Suprapubic skin (tissue), 4 donors: ENCODE measurements at regions not wholly inside any gene's neighbourhood (a gene's known extent, or its start where the extent isn't known, plus 50 kb on each side); places are given as distances from the start of the nearest gene placed in this dataset.
"Not testable (repeated sequence)": the region's sequence is repeated elsewhere in the genome, so short reads cannot be mapped to it uniquely, and the experiment has no call there.

ENCODE experiments used
- DNase-seq, 2 donors: peaks; one replicate each; pipeline ENCODE4 v3.0.0-alpha.2; 2019; ENCODE audit warnings: low spot score in 2 of 2
- H3K27ac ChIP-seq: fragments of 200-600 bp; sonication (generic); one replicate; pipeline ENCODE4 v1.5.1; 2019
- H3K27me3 ChIP-seq: fragments of 200-600 bp; sonication (generic); one replicate; pipeline ENCODE4 v1.5.1; 2019
- H3K36me3 ChIP-seq: fragments of 200-600 bp; sonication (generic); one replicate; pipeline ENCODE4 v1.5.1; 2019
- H3K4me1 ChIP-seq: fragments of 200-600 bp; sonication (generic); one replicate; pipeline ENCODE4 v1.5.1; 2019
- H3K4me3 ChIP-seq: fragments of 200-600 bp; sonication (generic); one replicate; pipeline ENCODE4 v1.5.1; 2019; ENCODE audit warnings: mild to moderate bottlenecking
- H3K9me3 ChIP-seq: fragments of 200-600 bp; sonication (generic); one replicate; pipeline ENCODE4 v1.5.1; 2019
- EP300 ChIP-seq: sonication (generic); formaldehyde crosslinking; IDR thresholded peaks from one replicate; pipeline ENCODE4 v1.6.1; 2017; ENCODE audit warnings: antibody characterized with exemption
- POLR2A ChIP-seq, 2 donors: fragments of 450-650 bp; IDR thresholded peaks; one replicate each; pipeline ENCODE4 v1.6.1; 2017; ENCODE audit warnings: antibody characterized with exemption in 2 of 2, mild to moderate bottlenecking in 2 of 2, moderate library complexity in 2 of 2
- POLR2AphosphoS5 ChIP-seq, 3 donors: sonication (generic); formaldehyde crosslinking; IDR thresholded peaks; one replicate each; pipeline ENCODE4 v1.6.1; 2017; ENCODE audit warnings: antibody characterized with exemption in 3 of 3
- WGBS: methylation state at CpG from one replicate; pipeline ENCODE4 v1.1.5; 2018; 5-methylcytosine and 5-hydroxymethylcytosine counted together
- TF ChIP-seq, protein P1 (sequence below), 2 donors: fragments of 200-600 bp in 1 of 2; fragments of 450-650 bp in 1 of 2; sonication (generic) in 1 of 2; IDR thresholded peaks; one replicate each; pipeline ENCODE4 v1.5.1; 2016 to 2019; ENCODE audit warnings: antibody characterized with exemption in 2 of 2, mild to moderate bottlenecking in 1 of 2, moderate library complexity in 1 of 2

DNA sequence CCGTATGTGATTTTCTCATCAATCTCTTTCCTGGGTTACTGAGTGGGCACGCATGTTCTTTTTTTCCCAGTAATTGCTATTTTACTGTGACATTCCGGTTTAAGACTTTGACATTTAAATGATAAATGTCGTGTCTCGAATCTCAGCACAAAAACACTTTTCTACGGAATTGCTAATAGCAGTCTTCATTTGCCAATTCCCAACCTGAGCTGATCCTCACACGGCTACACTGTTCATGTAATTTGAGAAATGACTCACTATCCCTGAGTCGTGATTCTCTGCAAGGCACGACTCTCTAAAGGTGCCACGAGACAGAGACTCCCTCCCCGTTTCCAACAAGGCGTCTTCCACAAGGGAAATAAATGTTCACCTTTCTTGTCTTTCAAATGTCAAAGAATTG, 88.7 kb upstream of the USP29 start:
- WGBS = 56% methylated on average over 12 of the region's 12 CpGs
- Histone ChIP-seq H3K4me3 (no peak overlapping the region), H3K9me3 (peaks cover 32% of the 10 kb centered on the region), H3K36me3 (no peaks in the 10 kb centered on the region), H3K27me3 (no peaks in the 10 kb centered on the region), H3K27ac (no peak overlapping the region), H3K4me1 (no peaks in the 10 kb centered on the region)
- no peak for DNase-seq
- TF ChIP-seq EP300 (no peak), POLR2AphosphoS5 (IDR thresholded peaks at IDR 0.05) (no peak), POLR2A (IDR thresholded peaks at IDR 0.05) (no peak)
- TF ChIP-seq, protein P1, sequence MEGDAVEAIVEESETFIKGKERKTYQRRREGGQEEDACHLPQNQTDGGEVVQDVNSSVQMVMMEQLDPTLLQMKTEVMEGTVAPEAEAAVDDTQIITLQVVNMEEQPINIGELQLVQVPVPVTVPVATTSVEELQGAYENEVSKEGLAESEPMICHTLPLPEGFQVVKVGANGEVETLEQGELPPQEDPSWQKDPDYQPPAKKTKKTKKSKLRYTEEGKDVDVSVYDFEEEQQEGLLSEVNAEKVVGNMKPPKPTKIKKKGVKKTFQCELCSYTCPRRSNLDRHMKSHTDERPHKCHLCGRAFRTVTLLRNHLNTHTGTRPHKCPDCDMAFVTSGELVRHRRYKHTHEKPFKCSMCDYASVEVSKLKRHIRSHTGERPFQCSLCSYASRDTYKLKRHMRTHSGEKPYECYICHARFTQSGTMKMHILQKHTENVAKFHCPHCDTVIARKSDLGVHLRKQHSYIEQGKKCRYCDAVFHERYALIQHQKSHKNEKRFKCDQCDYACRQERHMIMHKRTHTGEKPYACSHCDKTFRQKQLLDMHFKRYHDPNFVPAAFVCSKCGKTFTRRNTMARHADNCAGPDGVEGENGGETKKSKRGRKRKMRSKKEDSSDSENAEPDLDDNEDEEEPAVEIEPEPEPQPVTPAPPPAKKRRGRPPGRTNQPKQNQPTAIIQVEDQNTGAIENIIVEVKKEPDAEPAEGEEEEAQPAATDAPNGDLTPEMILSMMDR (IDR thresholded peaks at IDR 0.05) = no peak

GRCh38 chr19:57033576-57033975, 86.2 kb upstream of the USP29 start:
- peaks cover 25% of the 10 kb centered on the region for H3K9me3 ChIP-seq
- H3K4me3 ChIP-seq = no peak overlapping the region
- H3K36me3 ChIP-seq = no peaks in the 10 kb centered on the region
- no peaks in the 10 kb centered on the region for H3K27me3 ChIP-seq
- H3K27ac ChIP-seq = no peak overlapping the region
- TF ChIP-seq EP300 = no peak
- TF ChIP-seq POLR2A (IDR thresholded peaks at IDR 0.05) = no peak
- TF ChIP-seq POLR2AphosphoS5 (IDR thresholded peaks at IDR 0.05) = no peak
- TF ChIP-seq, protein P1 (IDR thresholded peaks at IDR 0.05) = no peak
- no peak for DNase-seq
- WGBS = 74% methylated on average over 8 of the region's 8 CpGs
- no peaks in the 10 kb centered on the region for H3K4me1 ChIP-seq

GRCh38 chr19:57034544-57034943, 85.2 kb upstream of the USP29 start:
- Histone ChIP-seq H3K27me3 (no peaks in the 10 kb centered on the region), H3K27ac (no peak overlapping the region), H3K9me3 (peaks cover 27% of the 10 kb centered on the region), H3K4me1 (no peaks in the 10 kb centered on the region), H3K4me3 (no peak overlapping the region), H3K36me3 (no peaks in the 10 kb centered on the region)
- TF ChIP-seq, protein P1 (IDR thresholded peaks at IDR 0.05) = no peak
- no peak for TF ChIP-seq POLR2A (IDR thresholded peaks at IDR 0.05)
- no peak for TF ChIP-seq POLR2AphosphoS5 (IDR thresholded peaks at IDR 0.05)
- TF ChIP-seq EP300 = no peak
- no peak for DNase-seq
- WGBS = 86% methylated on average over 11 of the region's 11 CpGs

DNA sequence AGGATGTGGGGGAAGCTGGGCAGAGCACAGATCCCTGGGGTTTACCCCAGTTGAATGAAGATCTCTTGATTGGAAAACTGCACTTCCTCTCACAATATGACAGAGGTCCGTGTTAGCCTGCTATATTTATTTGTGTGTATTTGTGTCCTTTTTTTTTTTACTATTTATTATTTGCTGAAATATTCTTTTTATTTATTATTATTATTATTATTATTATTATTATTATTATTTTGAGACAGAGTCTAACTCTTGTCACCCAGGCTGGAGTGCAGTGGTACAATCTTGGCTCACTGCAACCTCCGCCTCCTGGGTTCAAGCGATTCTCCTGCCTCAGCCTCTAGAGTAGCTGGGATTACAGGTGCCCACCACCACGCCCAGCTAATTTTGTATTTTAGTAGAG, 84.0 kb upstream of the USP29 start:
- H3K4me1 ChIP-seq, H3K36me3 ChIP-seq, DNase-seq, H3K27me3 ChIP-seq, H3K4me3 ChIP-seq, H3K27ac ChIP-seq: not testable (repeated sequence)
- 94% methylated on average over 4 of the region's 4 CpGs for WGBS
- H3K9me3 ChIP-seq = peaks cover 30% of the 10 kb centered on the region

GRCh38 chr19:57037556-57037955, 82.2 kb upstream of the USP29 start:
- Histone ChIP-seq H3K27ac (no peak overlapping the region), H3K4me3 (no peak overlapping the region), H3K9me3 (peaks cover 22% of the 10 kb centered on the region), H3K4me1 (no peaks in the 10 kb centered on the region), H3K27me3 (no peaks in the 10 kb centered on the region), H3K36me3 (no peaks in the 10 kb centered on the region)
- no peak for DNase-seq
- TF ChIP-seq POLR2A (IDR thresholded peaks at IDR 0.05) (no peak), POLR2AphosphoS5 (IDR thresholded peaks at IDR 0.05) (no peak), EP300 (no peak)
- TF ChIP-seq, protein P1 (IDR thresholded peaks at IDR 0.05) = no peak
- 59% methylated on average over 4 of the region's 4 CpGs for WGBS

DNA sequence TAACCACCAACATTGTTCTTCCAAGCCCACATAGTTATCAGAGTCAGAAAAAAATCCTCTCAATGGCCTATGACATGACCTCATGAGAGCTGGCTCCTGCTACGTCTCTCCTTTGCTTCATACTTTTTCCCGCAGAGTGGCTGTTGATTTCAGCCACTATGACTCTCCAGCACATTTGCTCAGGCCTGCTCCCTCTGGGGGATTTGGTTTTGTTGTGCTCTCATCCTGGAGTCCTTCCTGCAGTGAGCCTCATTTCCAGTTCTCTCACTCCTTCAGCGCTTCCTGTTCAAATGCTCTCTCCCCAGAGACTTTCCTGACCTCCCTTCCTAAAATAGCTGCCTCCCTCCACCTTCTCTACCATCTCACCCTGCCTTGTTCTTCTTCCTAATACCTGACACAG, 72.0 kb upstream of the USP29 start:
- DNase-seq = no peak
- Histone ChIP-seq H3K4me3 (no peak overlapping the region), H3K4me1 (no peaks in the 10 kb centered on the region), H3K9me3 (peaks cover 17% of the 10 kb centered on the region), H3K36me3 (no peaks in the 10 kb centered on the region), H3K27ac (no peak overlapping the region), H3K27me3 (no peaks in the 10 kb centered on the region)
- TF ChIP-seq POLR2A (IDR thresholded peaks at IDR 0.05) = no peak
- no peak for TF ChIP-seq EP300
- TF ChIP-seq POLR2AphosphoS5 (IDR thresholded peaks at IDR 0.05) = no peak
- whole genome bisulfite sequencing = 88% methylated on average over 3 of the region's 3 CpGs
